ENCODE measurements at regions not wholly inside any gene's neighbourhood (a gene's known extent, or its start where the extent isn't known, plus 50 kb on each side); places are given as distances from the start of the nearest gene placed in this dataset.

- no peaks in the 10 kb centered on the region for H3K36me3 ChIP-seq
- WGBS, 2 donors, result 50% methylated on average over 1 of the region's 1 CpG
These were observed 1136.7 kb downstream of the TUSC7 start for GRCh38 chr3:117846238-117846637.

GRCh38 chr3:117848606-117849005 is 1139.0 kb downstream of the TUSC7 start:
- H3K4me1 ChIP-seq, result no peaks in the 10 kb centered on the region
- H3K4me3 ChIP-seq, result no peak overlapping the region
- TF ChIP-seq, protein P1, sequence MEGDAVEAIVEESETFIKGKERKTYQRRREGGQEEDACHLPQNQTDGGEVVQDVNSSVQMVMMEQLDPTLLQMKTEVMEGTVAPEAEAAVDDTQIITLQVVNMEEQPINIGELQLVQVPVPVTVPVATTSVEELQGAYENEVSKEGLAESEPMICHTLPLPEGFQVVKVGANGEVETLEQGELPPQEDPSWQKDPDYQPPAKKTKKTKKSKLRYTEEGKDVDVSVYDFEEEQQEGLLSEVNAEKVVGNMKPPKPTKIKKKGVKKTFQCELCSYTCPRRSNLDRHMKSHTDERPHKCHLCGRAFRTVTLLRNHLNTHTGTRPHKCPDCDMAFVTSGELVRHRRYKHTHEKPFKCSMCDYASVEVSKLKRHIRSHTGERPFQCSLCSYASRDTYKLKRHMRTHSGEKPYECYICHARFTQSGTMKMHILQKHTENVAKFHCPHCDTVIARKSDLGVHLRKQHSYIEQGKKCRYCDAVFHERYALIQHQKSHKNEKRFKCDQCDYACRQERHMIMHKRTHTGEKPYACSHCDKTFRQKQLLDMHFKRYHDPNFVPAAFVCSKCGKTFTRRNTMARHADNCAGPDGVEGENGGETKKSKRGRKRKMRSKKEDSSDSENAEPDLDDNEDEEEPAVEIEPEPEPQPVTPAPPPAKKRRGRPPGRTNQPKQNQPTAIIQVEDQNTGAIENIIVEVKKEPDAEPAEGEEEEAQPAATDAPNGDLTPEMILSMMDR (IDR thresholded peaks at IDR 0.05), result no peak
- no peak for TF ChIP-seq POLR2A (IDR thresholded peaks at IDR 0.05)
- H3K27ac ChIP-seq, result no peak overlapping the region
- H3K27me3 ChIP-seq, result no peaks in the 10 kb centered on the region
- H3K9me3 ChIP-seq, result no peaks in the 10 kb centered on the region
- DNase-seq, result no peak
- intact Hi-C loops (cut with DNase I), result no loop called here
- no peaks in the 10 kb centered on the region for H3K36me3 ChIP-seq

More at GRCh38 chr3:117846238-117846637, 1136.7 kb downstream of the TUSC7 start:
- no peaks in the 10 kb centered on the region for H3K9me3 ChIP-seq
- intact Hi-C loops (cut with DNase I), result no loop called here
- H3K27ac ChIP-seq, result no peak overlapping the region
- no peaks in the 10 kb centered on the region for H3K4me1 ChIP-seq
- no peak for DNase-seq
- no peaks in the 10 kb centered on the region for H3K27me3 ChIP-seq
- no peak for TF ChIP-seq POLR2A (IDR thresholded peaks at IDR 0.05)
- TF ChIP-seq, protein P1 (IDR thresholded peaks at IDR 0.05), result no peak
- no peak overlapping the region for H3K4me3 ChIP-seq

DNA sequence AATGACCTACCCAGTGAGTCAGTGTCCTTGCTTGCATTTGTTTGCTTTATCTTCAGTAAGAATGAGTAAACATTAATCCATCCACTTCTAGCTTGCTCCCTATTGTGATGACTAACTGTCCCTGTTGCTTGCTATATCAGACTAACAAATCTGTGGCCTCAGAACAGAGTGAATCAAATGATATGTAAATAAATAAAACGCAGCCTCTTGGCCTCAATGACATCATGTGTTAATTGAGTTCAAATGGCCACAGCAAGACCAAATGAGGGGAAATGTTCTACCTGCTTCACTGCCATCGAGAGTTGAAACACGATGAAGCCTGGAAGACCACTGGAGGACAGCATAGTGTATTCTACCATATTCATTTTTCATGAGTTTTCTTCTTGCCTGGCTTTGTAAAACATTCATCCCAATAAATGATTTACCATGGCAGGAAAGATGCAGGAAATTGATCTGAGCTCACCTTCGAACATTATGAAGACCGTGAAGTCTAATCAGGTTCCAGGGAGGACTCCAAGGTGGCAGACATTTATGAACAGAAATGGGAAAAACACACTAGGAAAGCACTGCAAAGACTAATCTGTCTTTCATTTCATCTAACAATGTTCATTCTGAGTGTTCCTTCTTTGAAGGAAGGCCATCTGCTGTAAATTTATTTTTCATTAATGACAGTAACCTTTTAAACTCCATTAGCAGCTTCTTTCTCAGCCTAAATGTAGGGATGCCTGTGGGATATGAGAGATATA is 1144.5 kb downstream of the TUSC7 start:
- 63 to 71% methylated on average over 5 of the region's 5 CpGs for WGBS, 2 donors
- no peak overlapping the region for H3K27ac ChIP-seq
- no peak overlapping the region for H3K4me3 ChIP-seq
- no peaks in the 10 kb centered on the region for H3K9me3 ChIP-seq
- DNase-seq, result no peak
- intact Hi-C loops (cut with DNase I), result no loop called here
- H3K4me1 ChIP-seq, result no peaks in the 10 kb centered on the region
- no peaks in the 10 kb centered on the region for H3K27me3 ChIP-seq
- TF ChIP-seq, protein P1 (IDR thresholded peaks at IDR 0.05), result no peak
- no peak for TF ChIP-seq POLR2A (IDR thresholded peaks at IDR 0.05)
- no peaks in the 10 kb centered on the region for H3K36me3 ChIP-seq

DNA sequence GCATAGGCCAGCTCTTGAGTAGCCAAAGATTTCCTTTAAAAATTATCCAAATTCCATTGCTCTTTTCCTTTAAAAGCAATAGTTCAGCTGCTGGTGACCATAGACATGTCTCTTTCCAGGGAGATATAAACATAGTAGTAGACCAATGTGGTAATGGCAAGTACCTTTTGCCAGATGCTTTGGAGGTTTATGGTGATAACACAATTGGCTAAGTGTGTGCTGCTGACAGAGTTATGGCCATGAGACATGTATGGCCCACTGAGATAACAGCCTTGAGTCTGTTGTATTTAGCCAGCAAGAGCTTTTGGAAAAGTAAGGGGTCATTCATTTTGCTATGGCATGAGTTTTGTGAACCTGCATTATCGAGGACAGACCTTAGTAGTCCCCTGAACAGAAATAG is 1146.8 kb downstream of the TUSC7 start:
- H3K4me3 ChIP-seq, result no peak overlapping the region
- WGBS, 2 donors, result 56 to 79% methylated on average over 1 of the region's 1 CpG
- no peak for DNase-seq
- no peaks in the 10 kb centered on the region for H3K4me1 ChIP-seq
- no peaks in the 10 kb centered on the region for H3K9me3 ChIP-seq
- TF ChIP-seq POLR2A (IDR thresholded peaks at IDR 0.05), result no peak
- TF ChIP-seq, protein P1 (IDR thresholded peaks at IDR 0.05), result no peak
- H3K36me3 ChIP-seq, result no peaks in the 10 kb centered on the region
- no peaks in the 10 kb centered on the region for H3K27me3 ChIP-seq
- no peak overlapping the region for H3K27ac ChIP-seq
- intact Hi-C loops (cut with DNase I), result no loop called here

DNA sequence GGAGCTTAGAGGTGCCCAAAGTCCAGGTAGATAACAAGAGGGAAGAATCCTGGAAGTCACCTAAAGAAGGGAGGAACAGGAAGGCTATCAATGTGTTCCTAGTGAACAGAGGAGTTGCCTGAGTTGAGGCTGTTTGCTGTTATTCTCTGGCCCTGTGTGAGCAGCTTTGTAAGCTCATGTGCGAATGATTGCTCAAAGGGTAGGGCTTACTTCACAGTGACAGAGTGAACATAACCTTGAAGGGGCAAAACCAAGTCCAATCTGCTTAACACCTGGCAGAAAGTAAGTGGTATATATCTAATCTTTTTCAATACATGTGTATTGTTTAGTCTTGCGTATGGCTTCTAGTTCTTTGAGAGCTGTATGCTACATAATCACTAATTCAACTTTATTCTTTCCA is 1153.6 kb downstream of the TUSC7 start:
- WGBS, 2 donors, result 93 to 94% methylated on average over 2 of the region's 2 CpGs

More for the DNA sequence above, 1153.6 kb downstream of the TUSC7 start:
- H3K9me3 ChIP-seq, result no peaks in the 10 kb centered on the region
- TF ChIP-seq, protein P1 (IDR thresholded peaks at IDR 0.05), result no peak
- no peak for TF ChIP-seq POLR2A (IDR thresholded peaks at IDR 0.05)
- no peaks in the 10 kb centered on the region for H3K36me3 ChIP-seq
- peaks cover 0 to 6% (median 0%) of the 10 kb centered on the region in 4 donors for H3K27me3 ChIP-seq
- no peak overlapping the region for H3K4me3 ChIP-seq
- DNase-seq, result no peak
- H3K27ac ChIP-seq, result no peak overlapping the region
- intact Hi-C loops (cut with DNase I), result no loop called here
- no peaks in the 10 kb centered on the region for H3K4me1 ChIP-seq
